ENCODE measurements at regions not wholly inside any gene's neighbourhood (a gene's known extent, or its start where the extent isn't known, plus 50 kb on each side); places are given as distances from the start of the nearest gene placed in this dataset.
A peak's percentile ranks its signal among the peaks of the same experiment; 100 is the strongest.

GRCh38 chr13:111508164-111508870 is 187.9 kb downstream of the TEX29 start:
- Mint-ChIP-seq H3K9me3 (peaks cover 0 to 5% (median 0%) of the 10 kb centered on the region in 7 donors), H3K27ac (no peak overlapping the region), H3K27me3 (peaks cover 9 to 22% (median 18%) of the 10 kb centered on the region in 3 donors), H3K4me3 (no peak overlapping the region), H3K4me1 (no peaks in the 10 kb centered on the region), H3K36me3 (no peaks in the 10 kb centered on the region)
- DNase-seq (no peak), ATAC-seq (ENCODE audit: low read depth in 2 of 2) (no peak)

- Mint-ChIP-seq H3K4me1 (no peaks in the 10 kb centered on the region), H3K4me3 (no peak overlapping the region), H3K36me3 (no peaks in the 10 kb centered on the region), H3K27ac (no peak overlapping the region), H3K9me3 (peaks cover 0 to 5% (median 0%) of the 10 kb centered on the region in 7 donors), H3K27me3 (peaks cover 9 to 19% (median 11%) of the 10 kb centered on the region in 3 donors)
- ATAC-seq (ENCODE audit: low read depth in 2 of 2) (no peak), DNase-seq (no peak)
These were observed 188.6 kb downstream of the TEX29 start for GRCh38 chr13:111508902-111509509.

- Mint-ChIP-seq H3K36me3 (no peaks in the 10 kb centered on the region), H3K27ac (no peak overlapping the region), H3K4me3 (no peak overlapping the region), H3K9me3 (peaks cover 0 to 5% (median 0%) of the 10 kb centered on the region in 7 donors), H3K27me3 (peaks cover 5 to 24% (median 16%) of the 10 kb centered on the region in 3 donors), H3K4me1 (peaks cover 0 to 3% (median 0%) of the 10 kb centered on the region in 3 donors)
- no peak for ATAC-seq (ENCODE audit: low read depth in 2 of 2)
- no peak for DNase-seq
These were observed 190.2 kb downstream of the TEX29 start for GRCh38 chr13:111510502-111511218.

- H3K9me3 Mint-ChIP-seq, result peaks cover 0 to 5% (median 0%) of the 10 kb centered on the region in 7 donors
- no peak overlapping the region for H3K27ac Mint-ChIP-seq
- H3K36me3 Mint-ChIP-seq, result no peaks in the 10 kb centered on the region
- peaks cover 5 to 24% (median 16%) of the 10 kb centered on the region in 3 donors for H3K27me3 Mint-ChIP-seq
- H3K4me1 Mint-ChIP-seq, result peaks cover 0 to 3% (median 0%) of the 10 kb centered on the region in 3 donors
- ATAC-seq (ENCODE audit: low read depth in 2 of 2) (no peak), DNase-seq (no peak)
- no peak overlapping the region for H3K4me3 Mint-ChIP-seq
These were observed 190.8 kb downstream of the TEX29 start for GRCh38 chr13:111511219-111511732.

GRCh38 chr13:111511805-111512504 is 191.5 kb downstream of the TEX29 start:
- DNase-seq (no peak), ATAC-seq (ENCODE audit: low read depth in 2 of 2) (no peak)
- H3K27ac Mint-ChIP-seq, result peak overlapping the region in 1 of 6 donors; percentile 72
- peaks cover 0 to 5% (median 0%) of the 10 kb centered on the region in 7 donors for H3K9me3 Mint-ChIP-seq
- peaks cover 5 to 20% (median 16%) of the 10 kb centered on the region in 3 donors for H3K27me3 Mint-ChIP-seq
- no peaks in the 10 kb centered on the region for H3K36me3 Mint-ChIP-seq
- H3K4me1 Mint-ChIP-seq, result peaks cover 0 to 3% (median 0%) of the 10 kb centered on the region in 3 donors
- peak overlapping the region in 1 of 8 donors; percentile 35 for H3K4me3 Mint-ChIP-seq

GRCh38 chr13:111512707-111513106 is 192.3 kb downstream of the TEX29 start:
- Mint-ChIP-seq H3K27ac (no peak overlapping the region), H3K27me3 (peaks cover 5 to 19% (median 16%) of the 10 kb centered on the region in 3 donors), H3K9me3 (peaks cover 0 to 5% (median 0%) of the 10 kb centered on the region in 7 donors), H3K4me3 (no peak overlapping the region), H3K4me1 (peaks cover 0 to 3% (median 0%) of the 10 kb centered on the region in 3 donors), H3K36me3 (no peaks in the 10 kb centered on the region)
- ATAC-seq (ENCODE audit: low read depth in 2 of 2), result no peak
- no peak for DNase-seq

- peaks cover 0 to 5% (median 0%) of the 10 kb centered on the region in 7 donors for H3K9me3 Mint-ChIP-seq
- peak overlapping the region in 1 of 8 donors; percentile 70 for H3K4me3 Mint-ChIP-seq
- DNase-seq, result no peak
- no peaks in the 10 kb centered on the region for H3K36me3 Mint-ChIP-seq
- H3K4me1 Mint-ChIP-seq, result peaks cover 0 to 3% (median 0%) of the 10 kb centered on the region in 3 donors
- H3K27me3 Mint-ChIP-seq, result peaks cover 5 to 19% (median 16%) of the 10 kb centered on the region in 3 donors
- ATAC-seq (ENCODE audit: low read depth in 2 of 2), result no peak
- peak overlapping the region in 1 of 6 donors; percentile 30 for H3K27ac Mint-ChIP-seq
These were observed 193.5 kb downstream of the TEX29 start for GRCh38 chr13:111513766-111514609.

GRCh38 chr13:111514610-111515306 is 194.3 kb downstream of the TEX29 start:
- no peaks in the 10 kb centered on the region for H3K36me3 Mint-ChIP-seq
- H3K27me3 Mint-ChIP-seq, result peaks cover 5 to 19% (median 16%) of the 10 kb centered on the region in 3 donors
- no peak for DNase-seq
- peaks cover 0 to 5% (median 0%) of the 10 kb centered on the region in 7 donors for H3K9me3 Mint-ChIP-seq
- peaks cover 0 to 3% (median 0%) of the 10 kb centered on the region in 3 donors for H3K4me1 Mint-ChIP-seq
- H3K27ac Mint-ChIP-seq, result no peak overlapping the region
- peak overlapping the region in 1 of 8 donors; percentile 74 for H3K4me3 Mint-ChIP-seq
- ATAC-seq (ENCODE audit: low read depth in 2 of 2), result no peak

- H3K27me3 Mint-ChIP-seq, result peaks cover 5 to 19% (median 16%) of the 10 kb centered on the region in 3 donors
- no peak for DNase-seq
- peaks cover 0 to 3% (median 0%) of the 10 kb centered on the region in 3 donors for H3K4me1 Mint-ChIP-seq
- peak overlapping the region in 1 of 8 donors; percentile 74 for H3K4me3 Mint-ChIP-seq
- H3K36me3 Mint-ChIP-seq, result no peaks in the 10 kb centered on the region
- peaks cover 0 to 5% (median 0%) of the 10 kb centered on the region in 7 donors for H3K9me3 Mint-ChIP-seq
- ATAC-seq (ENCODE audit: low read depth in 2 of 2), result no peak
- no peak overlapping the region for H3K27ac Mint-ChIP-seq
These were observed 194.8 kb downstream of the TEX29 start for GRCh38 chr13:111515307-111515617.

GRCh38 chr13:111515635-111516034 is 195.2 kb downstream of the TEX29 start:
- Mint-ChIP-seq H3K27me3 (peaks cover 5 to 19% (median 16%) of the 10 kb centered on the region in 3 donors), H3K4me1 (peaks cover 0 to 3% (median 0%) of the 10 kb centered on the region in 3 donors), H3K27ac (no peak overlapping the region), H3K9me3 (peaks cover 0 to 5% (median 0%) of the 10 kb centered on the region in 7 donors), H3K36me3 (no peaks in the 10 kb centered on the region), H3K4me3 (no peak overlapping the region)
- ATAC-seq (ENCODE audit: low read depth in 2 of 2), result no peak
- DNase-seq, result no peak

- Mint-ChIP-seq H3K4me1 (peaks cover 0 to 3% (median 0%) of the 10 kb centered on the region in 3 donors), H3K9me3 (no peaks in the 10 kb centered on the region), H3K36me3 (no peaks in the 10 kb centered on the region), H3K4me3 (no peak overlapping the region), H3K27ac (no peak overlapping the region), H3K27me3 (peaks cover 3 to 24% (median 16%) of the 10 kb centered on the region in 3 donors)
- ATAC-seq (ENCODE audit: low read depth in 2 of 2) (no peak), DNase-seq (no peak)
These were observed 196.5 kb downstream of the TEX29 start for GRCh38 chr13:111516712-111517640.
